ACHN (cell line): ENCODE measurements at regions not wholly inside any gene's neighbourhood (a gene's known extent, or its start where the extent isn't known, plus 50 kb on each side); places are given as distances from the start of the nearest gene placed in this dataset.

Source experiments
- DNase-seq: peaks from one replicate; pipeline ENCODE4 v3.0.0-alpha.2; 2015
- in situ Hi-C: cut with HindIII; loops from 2 replicates; pipeline ENCODE4 v1.10.0; 2017; ENCODE audit warnings: low sequenced_read_pairs, low pct_ligation_motif_present, low pct_unique_long_range_greater_than_20kb

GRCh38 chr6:1131285-1132079 is 180.4 kb upstream of the FOXQ1 start:
- peak; percentile 85 for DNase-seq
- in situ Hi-C loops, result no loop called here

GRCh38 chr6:1130709-1131108 is 181.2 kb upstream of the FOXQ1 start:
- in situ Hi-C loops, result no loop called here
- no peak for DNase-seq

DNA sequence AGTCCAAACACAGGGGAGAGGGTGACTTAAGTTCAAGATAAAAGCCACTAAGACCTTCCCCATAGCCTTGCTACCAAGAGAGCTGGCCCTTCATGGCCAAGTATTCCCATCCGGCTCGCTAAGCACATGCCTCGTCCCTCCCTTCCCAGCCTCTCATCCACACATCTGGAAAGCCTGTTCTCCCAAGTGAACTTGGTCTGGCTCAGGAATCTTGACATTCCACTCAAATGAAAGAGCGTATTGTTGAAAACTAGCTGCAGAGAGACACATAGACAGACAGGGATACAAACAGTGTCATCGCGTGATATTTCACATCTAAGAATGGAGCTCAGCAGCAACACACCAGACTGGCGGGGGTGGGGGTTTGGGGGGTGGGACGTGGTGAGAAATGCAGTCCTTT is 182.8 kb upstream of the FOXQ1 start:
- in situ Hi-C loops, result no loop called here
- no peak for DNase-seq

- no peak for DNase-seq
- in situ Hi-C loops, result no loop called here
Measured at GRCh38 chr6:1127597-1128288, 184.2 kb upstream of the FOXQ1 start.

DNA sequence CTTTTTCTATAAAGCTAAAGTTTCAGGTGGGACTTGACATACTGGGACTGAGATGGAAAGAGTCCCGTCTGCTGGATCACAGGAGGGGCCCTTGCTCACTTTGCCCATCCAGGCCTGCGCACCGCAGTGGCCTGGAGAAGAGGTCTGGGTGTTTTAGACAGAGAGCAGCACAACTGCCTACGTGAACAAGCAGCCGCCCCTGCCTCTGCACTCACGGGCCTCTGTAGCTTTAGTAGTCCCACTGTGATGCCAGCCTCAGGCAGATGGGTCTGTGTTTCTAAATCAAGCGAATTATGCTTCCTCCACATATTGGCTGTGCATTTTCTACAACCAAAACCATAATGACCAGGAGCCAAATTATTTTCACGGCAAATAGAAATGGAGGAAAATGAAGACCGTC is 184.8 kb upstream of the FOXQ1 start:
- DNase-seq, result no peak
- in situ Hi-C loops, result no loop called here

GRCh38 chr6:1126036-1126435 is 185.9 kb upstream of the FOXQ1 start:
- in situ Hi-C loops, result no loop called here

DNA sequence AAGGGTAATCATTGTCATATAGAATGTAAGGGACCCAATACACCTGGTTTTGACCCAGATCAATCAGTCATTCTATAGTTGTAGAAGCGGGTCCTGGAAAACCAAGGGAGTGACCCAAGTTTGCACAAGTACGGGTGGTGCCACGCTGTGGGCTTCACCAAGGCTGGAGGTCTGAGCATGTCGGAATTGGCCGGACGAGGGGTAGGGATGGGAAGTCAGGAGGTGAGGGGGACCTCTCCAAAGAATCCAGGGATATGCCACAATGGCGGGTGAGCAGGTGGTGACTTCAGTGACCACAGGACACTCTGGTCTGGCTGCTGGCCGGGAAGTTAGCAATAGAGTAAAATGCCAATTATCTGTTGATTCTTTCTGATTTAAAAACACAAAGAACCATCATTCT is 186.6 kb upstream of the FOXQ1 start:
- DNase-seq, result no peak
- in situ Hi-C loops, result no loop called here

More at GRCh38 chr6:1126036-1126435, 185.9 kb upstream of the FOXQ1 start:
- no peak for DNase-seq

DNA sequence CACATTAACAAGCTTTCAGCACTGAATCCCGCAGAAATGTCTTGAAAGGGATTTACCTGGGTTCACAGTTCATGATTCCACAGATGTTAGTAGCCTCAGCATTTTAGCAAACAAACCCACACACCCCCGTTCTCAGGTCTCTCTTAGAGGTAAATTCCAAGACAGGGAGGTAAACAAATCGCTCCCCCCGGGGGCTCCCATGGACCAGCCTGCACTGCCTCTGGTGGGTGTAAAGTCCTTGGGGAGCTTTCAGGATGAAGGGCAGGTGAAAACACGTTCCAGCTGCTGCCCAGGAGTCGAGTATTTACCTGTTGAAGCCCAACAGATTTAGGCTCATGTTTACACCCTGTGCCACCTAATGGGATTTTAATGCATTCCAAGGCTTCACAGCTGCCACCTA is 187.0 kb upstream of the FOXQ1 start:
- in situ Hi-C loops, result no loop called here
- no peak for DNase-seq

- in situ Hi-C loops, result no loop called here
- peak; percentile 81 for DNase-seq
Measured at GRCh38 chr6:1123386-1124375, 188.2 kb upstream of the FOXQ1 start.

DNA sequence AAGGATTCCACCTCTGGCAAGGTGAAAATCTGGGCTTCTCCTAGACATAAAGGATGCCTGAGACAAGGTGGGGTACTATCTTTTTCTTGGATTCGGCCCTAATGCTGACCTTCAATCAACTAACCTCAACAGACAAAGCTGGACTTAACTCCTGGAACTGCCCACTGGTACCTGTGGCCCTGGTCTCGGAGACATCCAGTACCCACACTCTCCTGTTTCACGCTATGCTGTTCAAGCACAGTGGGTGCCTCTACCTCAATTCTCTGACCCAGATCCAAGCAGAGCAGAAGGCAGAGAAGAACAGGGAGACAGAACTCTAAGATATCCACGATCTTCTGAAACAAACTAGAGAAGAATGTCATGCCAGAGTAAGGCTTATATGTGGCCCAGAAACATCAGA is 189.8 kb upstream of the FOXQ1 start:
- in situ Hi-C loops, result no loop called here
- DNase-seq, result no peak

- in situ Hi-C loops, result no loop called here
- no peak for DNase-seq
Measured at GRCh38 chr6:1118287-1118647, 193.6 kb upstream of the FOXQ1 start.

DNA sequence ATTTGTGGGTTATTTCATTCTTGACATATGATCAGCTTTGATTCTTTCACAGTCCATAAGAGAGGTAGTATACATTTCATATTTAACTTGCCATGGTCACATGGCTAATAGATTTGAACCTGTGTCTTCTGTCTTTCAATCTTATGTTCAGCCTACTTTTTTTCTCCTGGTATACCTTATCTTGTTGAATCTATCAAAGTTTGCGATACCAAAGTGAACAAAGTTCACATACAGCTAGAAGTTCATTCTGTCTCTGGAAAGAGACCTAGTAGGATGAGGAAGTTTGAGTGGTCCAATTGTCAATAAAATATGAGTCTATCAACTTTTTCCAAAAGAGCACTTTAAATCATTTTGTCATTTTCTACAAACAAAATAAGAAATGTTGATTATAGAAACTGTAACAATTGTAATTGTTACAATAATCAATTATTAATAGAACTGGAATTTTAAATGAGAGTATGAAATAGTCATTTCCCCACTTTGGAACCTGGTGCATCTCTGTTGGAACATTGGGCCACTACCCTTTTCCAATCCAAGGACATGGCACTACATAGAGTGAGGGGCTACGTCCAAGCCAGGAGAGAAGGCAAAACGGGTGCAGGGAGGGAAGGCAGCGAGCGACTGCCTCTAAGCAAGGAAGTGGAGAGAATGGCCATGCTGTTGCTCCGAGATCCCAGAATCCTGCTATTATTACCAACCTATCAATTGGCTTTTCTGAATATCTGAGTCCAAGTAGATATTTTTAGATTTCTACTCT is 194.2 kb upstream of the FOXQ1 start:
- in situ Hi-C loops, result no loop called here
- no peak for DNase-seq

GRCh38 chr6:1116149-1116548 is 195.7 kb upstream of the FOXQ1 start:
- in situ Hi-C loops, result no loop called here
- DNase-seq, result no peak

GRCh38 chr6:1113916-1114540 is 197.9 kb upstream of the FOXQ1 start:
- DNase-seq, result no peak

GRCh38 chr6:1111361-1111760 is 200.5 kb upstream of the FOXQ1 start:
- no peak for DNase-seq
- in situ Hi-C loops, result no loop called here

More at GRCh38 chr6:1113916-1114540, 197.9 kb upstream of the FOXQ1 start:
- in situ Hi-C loops, result no loop called here

DNA sequence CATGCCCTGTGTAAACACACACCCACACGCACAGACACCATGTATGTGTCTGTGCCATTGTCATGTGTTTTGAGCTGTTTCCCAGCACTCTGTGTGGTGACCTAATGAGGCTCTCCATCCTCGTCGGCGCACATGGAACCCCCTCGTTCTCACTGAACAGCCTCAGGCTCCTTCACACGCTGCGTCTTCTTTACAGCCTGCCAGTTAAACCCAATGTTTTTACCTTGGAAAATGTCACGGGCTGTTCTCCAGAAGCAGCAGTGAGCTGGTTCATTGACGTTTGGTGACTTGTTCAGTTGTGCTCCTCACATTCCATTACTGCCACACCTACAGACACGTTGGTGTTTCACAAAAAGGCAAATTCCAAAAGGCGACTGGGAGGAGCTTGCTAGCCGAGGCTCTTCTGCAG is 201.0 kb upstream of the FOXQ1 start:
- DNase-seq, result no peak

DNA sequence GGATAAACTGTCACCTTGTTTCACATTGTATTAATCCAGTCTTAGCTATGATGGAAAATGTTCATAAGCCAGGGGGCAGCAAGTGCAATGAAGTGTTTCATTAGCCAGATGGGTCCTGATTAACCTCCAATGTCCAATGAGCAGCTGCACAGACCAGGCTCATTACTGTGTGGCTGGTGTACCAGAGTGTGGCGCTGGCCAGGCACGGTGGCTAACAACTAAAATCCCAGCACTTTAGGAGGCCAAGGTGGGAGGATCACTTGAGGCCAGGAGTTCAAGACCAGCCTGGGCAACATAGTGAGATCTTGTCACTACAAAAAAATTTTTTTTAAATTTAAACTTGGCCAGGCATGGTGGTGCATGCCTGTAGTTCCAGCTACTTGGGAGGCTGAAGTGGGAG is 201.7 kb upstream of the FOXQ1 start:
- in situ Hi-C loops, result no loop called here
- no peak for DNase-seq

More for the DNA sequence above, 201.0 kb upstream of the FOXQ1 start:
- in situ Hi-C loops, result no loop called here

GRCh38 chr6:1109134-1109533 is 202.8 kb upstream of the FOXQ1 start:
- no peak for DNase-seq
- in situ Hi-C loops, result no loop called here
